NCI-H2029 (cell line): ENCODE measurements at regions not wholly inside any gene's neighbourhood (a gene's known extent, or its start where the extent isn't known, plus 50 kb on each side); places are given as distances from the start of the nearest gene placed in this dataset.

Experiments
- DNase-seq: peaks from one replicate; lab custom pipeline; 2025; lab: John Stamatoyannopoulos, UW

DNA sequence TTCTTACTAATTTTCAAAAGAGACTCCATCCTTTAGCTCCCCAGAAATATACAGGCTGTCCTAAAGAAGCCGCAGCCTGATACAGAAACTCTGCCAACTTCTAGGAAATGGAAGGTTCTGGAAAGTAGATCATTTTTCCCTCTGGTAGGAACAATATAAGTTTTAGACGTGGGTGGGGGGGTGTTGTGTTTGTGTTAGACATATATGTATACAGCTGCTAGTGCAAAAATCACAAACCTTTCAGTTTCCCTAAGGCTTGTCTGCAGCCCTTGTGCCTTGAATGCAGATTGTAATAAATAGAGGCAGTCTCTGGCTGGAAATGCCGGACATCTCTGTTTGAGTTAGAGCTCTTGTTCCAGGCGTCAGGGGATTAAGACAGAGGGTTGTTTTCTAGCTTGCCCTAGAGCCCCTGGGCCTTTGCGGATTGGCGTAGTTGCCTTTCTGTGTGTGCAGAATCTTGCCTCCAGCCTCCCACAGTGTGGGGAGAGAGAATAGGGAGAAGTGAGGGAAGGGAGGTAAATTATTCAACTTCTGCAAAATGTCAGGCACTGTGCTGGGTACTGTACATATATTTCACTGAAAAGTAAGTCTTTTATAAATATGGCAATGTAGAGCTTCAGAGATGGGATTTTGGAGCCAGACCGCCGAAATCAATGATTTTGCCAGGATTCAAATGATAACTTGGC lies 269.7 kb downstream of the PRL start:
- DNase-seq, result no peak

DNA sequence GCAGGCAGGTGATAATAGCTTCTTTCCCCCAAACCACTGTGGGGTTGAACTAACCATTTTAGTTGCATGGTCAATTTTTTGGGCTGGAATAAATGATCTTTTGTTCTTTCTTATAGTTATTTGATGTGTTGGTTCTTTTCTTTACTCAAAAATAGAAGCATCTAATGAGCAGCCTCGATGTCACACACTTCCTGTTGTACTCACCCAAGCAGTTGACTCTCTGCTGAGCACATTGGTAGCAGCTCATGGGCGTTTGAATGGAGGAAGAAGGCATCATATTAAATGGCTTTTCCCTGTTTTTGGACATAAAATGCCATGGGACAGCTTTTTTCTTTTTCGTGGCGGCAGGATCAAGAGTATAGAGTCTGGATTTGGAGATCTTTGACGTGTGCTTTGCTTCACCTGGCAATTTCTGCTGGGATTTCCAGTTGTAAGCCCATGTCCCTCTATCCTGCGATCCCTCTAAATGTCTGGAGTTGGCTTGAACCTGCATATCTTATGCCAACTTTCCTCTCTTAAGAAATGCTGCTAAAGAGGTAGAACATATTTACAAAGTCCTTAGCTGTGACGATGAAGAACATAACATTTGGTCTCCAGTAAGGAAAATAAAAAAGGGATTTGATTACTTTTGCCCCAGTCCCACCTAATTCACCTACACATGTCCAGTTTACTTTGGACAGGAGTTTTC lies 268.3 kb downstream of the PRL start:
- no peak for DNase-seq

DNA sequence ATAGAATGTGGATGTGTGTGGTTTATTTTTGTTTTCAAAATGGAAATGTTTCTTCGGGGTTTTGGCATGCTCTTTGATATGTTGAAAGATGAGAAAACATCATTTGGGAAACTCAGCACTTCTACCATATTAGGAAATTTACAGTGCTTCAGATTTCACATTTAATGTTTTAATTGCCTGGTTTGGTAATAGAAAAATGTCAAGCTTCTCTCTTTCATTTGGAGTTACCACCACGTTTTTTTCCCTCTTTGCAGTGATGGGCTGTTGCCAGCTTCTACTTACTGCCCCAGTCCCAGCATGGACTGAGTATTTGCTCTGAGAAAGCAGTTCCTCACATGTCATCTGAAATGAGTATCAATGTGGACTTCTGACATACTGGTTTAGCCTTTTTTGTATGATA lies 267.7 kb downstream of the PRL start:
- DNase-seq, result no peak

DNA sequence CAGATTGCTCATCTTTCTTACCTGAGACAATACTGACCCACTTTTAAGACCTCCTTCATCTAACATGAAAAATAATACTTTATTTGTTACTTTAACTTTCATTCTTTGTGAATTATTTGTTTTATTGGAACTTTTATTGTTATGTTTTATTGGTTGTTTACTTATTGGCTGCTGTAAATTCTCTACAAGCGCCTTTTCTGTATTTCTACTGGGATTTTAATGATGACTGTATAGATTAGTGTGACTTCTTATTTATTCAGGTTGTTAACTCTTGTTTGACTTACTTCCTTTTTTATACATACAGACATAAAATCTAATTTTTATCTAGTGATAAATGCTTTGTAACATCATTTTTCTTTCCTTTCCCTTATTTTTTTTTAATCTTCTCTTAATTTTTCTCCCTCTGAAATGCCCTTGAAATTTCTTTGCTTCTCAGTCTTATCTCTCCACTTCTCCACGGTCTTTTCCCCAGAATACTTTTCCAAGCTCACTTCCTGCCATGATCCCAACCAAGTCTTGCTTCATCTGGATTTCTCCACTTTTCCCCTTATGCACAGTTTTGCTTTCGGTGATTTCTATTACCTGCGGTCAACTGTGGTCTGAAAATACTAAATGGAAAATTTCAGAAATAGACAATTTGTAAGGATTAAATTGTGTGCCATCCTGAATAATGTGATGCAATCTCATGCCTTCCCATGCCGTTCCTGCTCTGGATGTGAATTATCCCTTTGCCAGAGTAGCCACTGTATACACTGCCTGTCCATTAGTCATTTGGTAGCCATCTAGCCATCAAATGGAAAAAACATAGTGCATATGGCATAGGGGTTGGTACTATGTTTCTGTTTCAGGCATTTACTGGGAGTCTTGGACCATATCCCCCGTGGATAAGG lies 265.9 kb downstream of the PRL start:
- DNase-seq, result no peak

DNA sequence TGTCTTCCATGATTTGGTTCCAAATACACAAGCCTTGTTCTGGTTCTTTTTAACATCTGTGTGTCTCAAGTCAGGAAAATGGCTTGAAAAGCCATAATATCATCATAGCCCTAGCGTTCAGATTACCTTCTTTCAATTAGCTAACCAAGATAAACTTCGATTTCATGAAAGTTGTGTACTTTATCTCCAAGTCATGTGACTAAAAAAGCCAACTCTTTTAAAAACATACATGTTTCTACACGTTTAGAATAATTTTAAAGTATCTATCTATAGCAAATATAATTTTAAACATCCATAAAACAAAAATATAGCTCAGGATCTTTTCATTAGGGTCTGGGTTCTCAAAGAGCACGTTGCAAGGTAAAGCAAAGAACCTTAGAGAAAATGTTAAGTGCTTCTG lies 261.1 kb downstream of the PRL start:
- DNase-seq, result no peak

DNA sequence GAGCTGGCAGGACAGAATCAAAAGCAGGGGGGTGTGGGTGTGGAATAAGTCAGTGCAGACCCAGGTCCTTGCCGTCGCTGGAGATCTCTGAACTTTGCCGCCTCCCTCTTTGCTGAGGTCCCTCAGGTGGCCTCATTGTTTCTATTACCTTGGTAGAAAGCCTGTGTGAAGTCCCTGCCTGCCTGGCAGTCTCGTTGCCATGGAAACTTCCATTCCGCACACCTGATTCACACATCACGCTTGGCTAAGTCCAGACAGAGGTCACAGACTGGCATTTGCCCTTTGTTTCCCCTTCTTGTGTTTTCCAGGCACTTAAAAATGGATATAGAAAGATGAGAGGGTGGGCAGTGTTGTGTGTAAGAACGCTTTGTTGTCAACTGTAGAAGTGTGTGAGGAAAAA lies 260.6 kb downstream of the PRL start:
- DNase-seq, result peak; percentile 86

DNA sequence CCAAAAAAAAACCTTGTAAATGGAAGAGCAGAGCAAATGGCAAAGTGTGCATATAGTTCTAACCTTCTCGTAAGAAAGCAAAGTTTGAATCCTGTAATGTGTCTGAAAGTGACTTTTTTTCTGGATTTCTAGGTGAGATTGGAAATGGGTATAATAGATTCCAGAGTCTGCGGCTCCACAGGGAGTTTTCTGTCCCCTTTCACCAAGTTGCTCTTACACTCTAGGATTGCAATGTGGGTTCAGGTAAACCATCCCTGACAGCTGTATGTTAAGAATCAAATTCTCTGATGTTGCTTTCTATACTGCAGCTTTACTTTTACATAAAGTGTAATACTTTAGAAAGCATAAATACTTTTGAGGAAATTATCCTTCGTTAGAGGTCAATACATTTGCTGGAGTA lies 260.1 kb downstream of the PRL start:
- no peak for DNase-seq

DNA sequence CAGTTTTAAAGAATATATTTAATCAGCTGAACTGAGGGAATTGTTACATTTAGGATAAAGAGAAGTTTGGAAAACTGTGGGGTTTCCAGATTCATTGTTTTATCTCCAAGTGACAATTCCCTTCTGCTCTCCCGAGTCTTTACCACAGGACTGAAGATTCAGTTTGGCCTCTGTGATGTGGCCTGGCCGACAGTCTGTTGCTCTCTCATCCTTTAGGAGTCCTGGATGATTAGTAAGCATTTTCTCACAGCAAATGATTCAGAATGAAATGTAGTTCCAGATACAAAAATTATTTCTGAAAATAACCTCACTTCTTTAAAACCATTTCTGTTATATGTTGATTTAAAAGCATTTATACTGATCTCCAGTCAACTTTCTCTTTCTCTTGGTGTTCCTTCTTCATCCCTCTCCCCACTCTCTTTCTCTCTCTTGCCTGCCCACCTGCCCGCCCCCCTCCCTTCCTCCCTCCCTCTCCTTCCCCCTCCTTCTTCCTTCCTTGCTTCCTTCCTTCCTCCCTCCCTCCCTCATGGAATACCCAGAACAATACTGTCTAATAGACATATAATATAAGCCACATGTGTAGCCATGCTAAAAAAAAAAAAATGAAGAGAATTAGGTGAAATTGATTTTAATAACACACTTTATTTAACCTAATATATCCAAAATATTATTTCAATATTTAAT lies 254.9 kb downstream of the PRL start:
- DNase-seq, result no peak

DNA sequence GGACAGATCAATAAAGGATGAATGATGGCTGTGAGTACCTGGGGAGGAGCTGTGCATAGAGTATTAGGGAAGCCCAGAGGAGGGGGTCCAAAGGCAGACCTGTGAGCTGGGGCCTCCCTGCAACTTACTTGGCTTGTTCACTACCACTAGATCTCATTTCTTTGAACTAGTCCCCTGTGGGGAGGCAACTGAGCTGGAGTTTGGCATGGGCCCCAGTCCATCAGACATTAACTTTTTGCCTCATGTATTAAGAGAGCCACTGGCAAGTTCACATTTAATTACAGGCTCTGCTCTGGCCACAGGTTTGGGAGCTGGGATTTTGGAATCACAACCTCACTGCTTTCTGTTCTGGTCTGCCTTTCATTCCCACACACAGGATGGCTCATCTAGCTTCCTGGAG lies 254.1 kb downstream of the PRL start:
- no peak for DNase-seq

DNA sequence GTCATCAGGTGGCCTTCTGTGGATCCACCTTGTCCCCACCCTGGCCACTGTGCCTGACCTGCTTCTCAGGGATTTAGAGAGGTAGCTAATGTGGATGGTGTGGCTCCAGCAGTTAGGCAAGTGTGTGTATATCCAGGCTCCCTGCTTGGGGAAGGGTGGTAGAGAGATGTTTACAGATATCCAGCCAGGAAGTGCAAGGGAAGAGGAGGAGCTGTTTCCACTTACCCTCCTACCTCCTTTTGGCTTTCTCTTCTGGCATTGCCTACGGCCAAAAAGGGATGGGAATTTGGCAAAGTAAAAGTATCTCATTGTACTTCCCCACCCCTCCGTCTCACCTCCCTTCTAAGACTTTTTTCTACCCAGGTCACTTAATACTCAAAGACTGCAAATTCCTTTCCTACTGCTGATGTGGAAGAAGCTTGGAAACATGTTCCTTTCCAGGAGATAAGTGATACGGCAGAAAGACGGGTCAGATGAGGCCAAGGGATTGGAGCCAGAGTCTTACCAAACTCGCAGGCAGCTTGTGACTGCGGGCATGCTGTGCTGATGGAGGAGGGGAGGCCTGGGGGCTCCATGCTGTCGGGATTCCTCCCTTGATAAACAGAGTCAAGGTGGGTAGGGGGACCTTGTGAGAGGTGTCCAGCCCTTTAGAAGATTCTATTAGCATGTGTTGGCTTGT lies 253.4 kb downstream of the PRL start:
- DNase-seq, result peak; percentile 24

DNA sequence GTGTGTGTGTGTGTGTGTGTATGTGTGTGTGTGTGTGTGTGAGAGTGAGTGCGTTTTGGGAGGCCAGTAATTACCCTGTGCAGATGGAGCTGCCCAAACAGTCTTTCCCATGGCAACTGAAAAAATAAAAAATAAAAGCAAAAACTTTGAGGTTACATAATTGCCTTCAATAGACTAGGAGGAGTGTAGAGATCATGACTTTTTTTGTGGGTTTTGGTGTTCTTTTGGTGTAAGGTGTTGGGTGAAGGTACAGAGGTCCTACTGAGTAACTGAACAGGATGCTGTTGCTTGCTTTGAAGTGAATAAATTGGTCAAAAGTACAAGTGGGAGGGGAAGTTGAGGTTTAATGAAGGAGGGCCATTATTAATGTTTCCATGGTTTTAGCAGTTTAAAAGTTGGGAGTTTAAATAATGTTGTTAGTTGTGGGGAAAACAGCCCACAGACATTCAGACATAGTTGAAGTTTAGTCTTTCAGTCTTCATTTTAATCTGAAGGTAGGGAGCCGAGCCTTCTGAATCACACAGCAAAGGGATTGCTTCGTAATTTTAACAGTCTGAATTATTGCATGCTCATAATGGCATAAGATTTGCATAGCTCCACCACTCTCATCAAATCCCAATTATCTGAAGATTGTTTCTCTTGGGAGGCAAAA lies 251.4 kb downstream of the PRL start:
- no peak for DNase-seq

DNA sequence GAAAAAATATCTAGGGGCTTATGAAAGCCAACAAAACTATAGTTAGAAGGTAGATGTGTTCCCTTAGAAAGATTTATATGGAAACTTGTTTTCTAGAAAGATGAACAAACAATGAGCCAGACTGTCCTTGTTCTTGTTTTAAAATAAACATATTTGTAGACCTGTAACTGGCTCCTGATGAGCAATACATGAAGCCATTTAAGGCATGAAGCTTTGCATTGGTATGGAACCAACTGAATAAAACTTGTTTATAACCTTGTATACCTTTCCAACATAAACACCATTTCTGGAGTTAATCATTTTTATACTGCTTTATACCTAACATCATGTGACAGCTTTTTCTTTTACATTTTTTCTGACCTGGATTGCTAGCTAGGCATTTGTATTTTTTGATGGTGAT lies 247.8 kb downstream of the PRL start:
- DNase-seq, result no peak

DNA sequence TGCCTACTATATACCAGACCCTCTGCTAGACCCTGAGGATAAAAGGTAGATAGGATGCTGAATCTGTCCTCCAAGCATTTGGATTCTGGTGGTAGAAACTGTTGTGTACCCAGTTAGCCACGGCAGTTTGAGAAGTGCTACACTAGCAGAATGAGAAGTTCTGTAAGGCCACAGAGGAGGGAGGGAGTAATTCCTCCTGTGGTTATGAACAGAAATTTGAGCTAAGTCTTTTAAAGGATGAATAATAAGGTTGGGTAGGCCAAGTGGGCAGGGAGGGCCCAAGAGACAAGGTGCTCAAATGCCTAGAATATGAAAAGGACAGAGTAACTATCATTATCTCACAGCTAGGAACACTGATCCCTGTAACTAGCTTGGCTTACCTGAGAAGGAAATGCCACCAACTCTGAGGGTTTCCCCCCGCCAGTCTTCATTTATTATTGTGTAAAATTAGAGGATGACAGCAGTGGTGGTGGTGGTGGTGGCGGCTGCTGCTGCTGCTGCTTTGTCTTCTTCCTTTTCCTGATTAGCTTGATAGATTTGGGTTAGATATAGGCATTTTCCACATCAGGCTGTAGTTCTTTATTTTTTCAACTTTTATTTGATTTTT lies 243.3 kb downstream of the PRL start:
- no peak for DNase-seq

DNA sequence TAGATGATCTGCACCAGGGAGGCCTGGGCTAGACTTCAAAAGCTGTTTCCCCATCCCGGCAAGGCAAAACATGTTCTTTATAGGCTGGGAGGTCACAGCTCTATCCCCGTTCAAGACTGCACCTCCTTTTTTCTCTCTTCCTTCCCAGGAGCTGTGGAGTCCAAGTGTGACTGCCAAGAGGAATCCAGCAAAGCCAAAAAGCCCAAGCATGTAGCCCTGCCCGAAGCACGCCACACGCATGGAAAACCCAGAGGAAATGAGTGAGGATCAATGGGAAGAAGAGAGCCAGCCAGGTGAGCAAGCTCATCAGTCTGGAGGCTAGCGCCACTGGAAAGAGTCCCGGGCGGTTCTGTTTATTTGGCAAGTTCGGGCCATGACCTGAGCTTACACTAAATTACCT lies 240.4 kb downstream of the PRL start:
- no peak for DNase-seq

DNA sequence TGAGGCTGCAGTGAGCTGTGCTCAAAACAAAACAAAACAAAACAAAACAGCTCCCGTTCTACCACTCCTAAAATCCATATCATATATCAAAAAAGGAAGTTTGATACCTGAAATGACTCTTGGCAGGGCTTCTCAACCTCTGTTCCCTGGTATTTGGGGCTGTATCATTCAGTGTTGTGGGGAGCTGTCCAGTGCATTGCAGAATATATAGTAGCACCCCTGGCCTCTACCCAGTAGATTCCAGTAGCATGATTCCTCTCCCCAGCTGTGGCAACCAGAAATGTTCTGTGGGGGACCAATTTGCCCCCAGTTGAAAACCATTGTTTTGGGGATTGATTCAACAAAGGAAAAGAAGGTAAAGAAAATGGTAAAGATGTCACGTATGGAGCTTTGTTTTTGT lies 238.9 kb downstream of the PRL start:
- no peak for DNase-seq

DNA sequence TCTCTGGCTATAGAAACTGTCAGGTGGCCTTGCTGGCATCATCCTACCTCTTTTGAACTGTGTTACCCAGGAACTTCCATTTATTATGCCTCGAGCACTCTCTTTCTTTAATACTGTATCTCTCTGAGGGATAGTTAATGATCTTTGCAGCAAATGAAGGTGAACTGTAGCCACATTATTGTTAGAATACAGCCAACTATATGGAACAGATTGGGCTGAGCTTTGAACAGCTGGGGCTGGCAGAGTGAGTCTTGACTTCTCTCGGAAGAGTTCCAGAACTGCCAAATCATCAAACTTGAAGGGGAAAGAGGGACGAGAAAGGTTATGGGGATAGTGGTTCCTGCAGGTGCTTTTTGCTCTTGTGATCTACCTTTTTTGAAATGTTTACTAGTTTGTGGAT lies 237.7 kb downstream of the PRL start:
- no peak for DNase-seq

DNA sequence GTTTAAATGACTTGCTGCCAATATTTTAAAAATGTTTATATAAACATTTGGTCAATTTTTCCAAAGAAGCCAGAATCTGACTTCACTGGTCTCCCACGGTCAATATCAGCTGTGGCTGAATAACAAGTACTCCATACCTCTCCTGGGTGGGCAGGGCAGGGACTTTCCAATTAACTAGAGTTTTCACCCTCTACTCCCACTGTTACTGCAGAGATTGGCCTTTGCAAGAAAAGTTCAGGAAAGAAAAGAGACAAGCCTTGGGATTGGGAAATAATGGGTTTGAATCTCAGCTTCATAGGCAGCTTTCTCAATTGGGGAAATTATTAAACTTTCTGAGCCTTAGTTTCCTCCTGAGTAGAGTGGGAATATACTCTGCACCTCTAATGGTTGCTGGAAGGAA lies 236.9 kb downstream of the PRL start:
- no peak for DNase-seq

DNA sequence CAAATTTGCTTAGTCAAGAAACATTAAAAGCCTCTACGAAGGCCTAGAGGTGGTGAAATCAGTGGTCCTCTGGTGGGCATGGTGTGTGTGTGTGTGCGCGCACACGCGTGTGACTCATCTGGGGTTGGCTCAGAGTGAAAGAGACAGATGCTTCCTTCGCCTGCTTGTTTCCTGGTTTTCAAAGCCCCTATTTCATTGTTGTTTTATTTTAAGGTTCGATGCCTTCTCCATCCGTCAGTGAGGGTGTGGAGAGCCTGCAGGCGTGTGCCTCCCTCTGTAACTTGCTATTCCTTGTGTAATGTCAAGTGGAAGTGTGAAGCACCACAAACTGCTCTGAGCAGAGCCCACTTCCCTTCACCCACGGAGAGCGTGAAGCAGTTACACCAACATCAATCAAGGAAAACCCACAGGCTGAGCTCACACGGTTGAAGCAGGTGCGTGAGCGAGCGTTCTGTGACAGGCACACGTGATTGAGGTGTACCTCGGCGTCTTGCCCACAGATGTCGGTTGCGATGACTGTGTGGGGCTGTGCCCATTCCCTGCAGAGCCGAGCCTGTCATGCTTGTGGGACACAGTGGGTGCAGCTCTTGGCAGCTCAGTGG lies 233.9 kb downstream of the PRL start:
- DNase-seq, result no peak

DNA sequence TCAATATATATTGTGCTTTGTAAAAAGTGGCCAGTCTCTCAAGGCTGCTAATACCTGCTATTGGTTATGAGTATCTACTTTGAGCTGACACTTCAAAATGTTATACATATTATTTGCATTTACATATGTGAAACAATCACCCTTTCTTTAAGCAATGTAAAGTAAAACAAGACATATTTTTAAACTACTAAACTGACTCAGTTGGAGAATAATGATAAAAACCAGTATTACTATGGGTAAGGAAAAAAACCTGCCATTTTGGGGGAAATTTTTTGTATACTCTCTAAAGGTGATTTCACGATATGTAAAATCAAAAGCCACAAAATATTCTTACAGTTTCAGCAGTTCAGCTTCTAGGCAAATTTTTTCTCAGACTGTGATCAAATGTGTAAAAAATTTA lies 232.3 kb downstream of the PRL start:
- DNase-seq, result no peak

DNA sequence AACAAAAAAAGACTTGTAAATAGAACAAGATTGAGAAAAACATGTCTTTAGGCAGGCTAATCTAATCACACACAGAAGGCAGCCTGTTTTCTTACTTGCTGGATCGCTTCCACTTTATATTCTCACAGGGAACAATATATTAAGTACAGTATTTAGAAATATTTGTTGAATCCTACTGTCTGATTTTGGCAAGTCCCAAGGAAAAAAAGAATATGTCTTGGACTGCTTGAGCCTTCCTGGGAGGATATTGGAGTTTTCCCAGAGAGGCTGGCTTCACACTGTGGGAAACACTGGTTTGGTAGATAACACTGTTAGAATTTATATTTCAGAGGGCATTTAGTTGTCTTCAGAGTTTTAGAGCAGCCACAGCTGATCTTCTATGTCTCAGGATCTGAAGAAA lies 229.7 kb downstream of the PRL start:
- no peak for DNase-seq

DNA sequence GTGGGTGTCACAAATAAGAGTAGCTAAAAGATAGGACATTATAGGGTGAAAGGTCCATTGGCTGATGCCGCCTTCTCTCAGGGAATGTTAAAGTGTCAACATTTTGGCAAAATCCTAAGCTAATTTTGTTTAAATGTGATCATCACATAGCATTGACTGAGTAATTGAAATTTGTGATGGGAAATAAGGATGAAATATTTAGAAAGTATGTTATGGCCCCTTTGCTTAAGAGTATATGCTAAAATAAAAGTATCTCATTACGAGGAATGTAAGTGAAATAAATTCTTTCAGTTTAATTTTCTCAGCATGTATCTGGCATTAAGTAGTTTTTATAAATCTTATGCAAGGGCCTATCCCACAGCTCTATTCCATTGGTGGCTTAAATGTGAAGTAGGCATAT lies 229.2 kb downstream of the PRL start:
- DNase-seq, result no peak
